Mesenchymal stem cell (in vitro differentiated cells and primary cell): ENCODE measurements at regions not wholly inside any gene's neighbourhood (a gene's known extent, or its start where the extent isn't known, plus 50 kb on each side); places are given as distances from the start of the nearest gene placed in this dataset.

ENCODE experiments used
- DNase-seq: peaks from one replicate; pipeline ENCODE4 v3.0.0-alpha.2; 2013
- H2AFZ ChIP-seq: one replicate; pipeline ENCODE4 v1.6.1; 2013; ENCODE audit warnings: low read depth, mild to moderate bottlenecking, control low read depth, inconsistent platforms, low read length, moderate library complexity
- H2AK5ac ChIP-seq: 2 replicates; pipeline ENCODE4 v1.6.1; 2013; ENCODE audit warnings: low read length, moderate library complexity, mild to moderate bottlenecking, inconsistent platforms; ENCODE audit not compliant: severe bottlenecking
- H2BK120ac ChIP-seq: one replicate; pipeline ENCODE4 v1.6.1; 2013; ENCODE audit warnings: low read depth, mild to moderate bottlenecking, inconsistent platforms, low read length, moderate library complexity
- H2BK12ac ChIP-seq, 2 experiments: one replicate each; pipeline ENCODE4 v1.6.1; 2013; ENCODE audit warnings: inconsistent platforms in 2 of 2, low read length in 2 of 2, mild to moderate bottlenecking in 2 of 2, moderate library complexity in 2 of 2, control low read depth in 1 of 2
- H2BK15ac ChIP-seq: one replicate; pipeline ENCODE4 v1.6.1; 2013; ENCODE audit warnings: mild to moderate bottlenecking, low read depth, inconsistent platforms; ENCODE audit not compliant: poor library complexity, severe bottlenecking
- H2BK5ac ChIP-seq: 2 replicates; pipeline ENCODE4 v1.6.1; 2013; ENCODE audit warnings: low read depth, mild to moderate bottlenecking, low read length, control low read depth, inconsistent platforms; ENCODE audit not compliant: poor library complexity, severe bottlenecking
- H3K14ac ChIP-seq, 2 experiments: one replicate each; pipeline ENCODE4 v1.6.1; 2013; ENCODE audit warnings: inconsistent platforms in 2 of 2, low read length in 2 of 2, control low read depth in 1 of 2, mild to moderate bottlenecking in 1 of 2, moderate library complexity in 1 of 2
- H3K18ac ChIP-seq, 2 experiments: one replicate each; pipeline ENCODE4 v1.6.1; 2013; ENCODE audit warnings: inconsistent platforms in 2 of 2, low read length in 2 of 2, control low read depth in 1 of 2, low read depth in 1 of 2, mild to moderate bottlenecking in 1 of 2
- H3K23ac ChIP-seq, 2 experiments: one replicate each; pipeline ENCODE4 v1.6.1; 2013; ENCODE audit warnings: inconsistent platforms in 2 of 2, low read length in 2 of 2, mild to moderate bottlenecking in 2 of 2, moderate library complexity in 2 of 2, control low read depth in 1 of 2
- H3K27ac ChIP-seq: 2 replicates; pipeline ENCODE4 v1.5.1; 2013; ENCODE audit warnings: mild to moderate bottlenecking, moderate library complexity, low read length, control low read depth, inconsistent platforms; ENCODE audit not compliant: poor library complexity, severe bottlenecking
- H3K27me3 ChIP-seq, 2 experiments: 2 replicates each; pipeline versions ENCODE4 v1.6.1 to v1.7.0; 2013; ENCODE audit warnings: low read length in 2 of 2, mild to moderate bottlenecking in 2 of 2, moderate library complexity in 2 of 2, control low read depth in 1 of 2, inconsistent platforms in 1 of 2; ENCODE audit not compliant: control insufficient read depth in 1 of 2, insufficient read depth in 1 of 2
- H3K36me3 ChIP-seq, 2 experiments: 2 replicates each; pipeline versions ENCODE4 v1.6.1 to v1.7.0; 2013; ENCODE audit warnings: low read length in 2 of 2, control low read depth in 1 of 2, inconsistent platforms in 1 of 2, low read depth in 1 of 2, mild to moderate bottlenecking in 1 of 2; ENCODE audit not compliant: insufficient read depth in 2 of 2, control insufficient read depth in 1 of 2
- H3K4ac ChIP-seq, 2 experiments: one replicate each; pipeline ENCODE4 v1.6.1; 2013; ENCODE audit warnings: inconsistent platforms in 2 of 2, low read length in 2 of 2, mild to moderate bottlenecking in 2 of 2, moderate library complexity in 2 of 2, control low read depth in 1 of 2, low read depth in 1 of 2
- H3K4me1 ChIP-seq: 2 replicates; pipeline ENCODE4 v1.6.1; 2013; ENCODE audit warnings: low read depth, low read length, control low read depth; ENCODE audit not compliant: control insufficient read depth, insufficient read depth
- H3K4me2 ChIP-seq: 2 replicates; pipeline ENCODE4 v1.6.1; 2013; ENCODE audit warnings: low read length, mild to moderate bottlenecking, inconsistent platforms; ENCODE audit not compliant: poor library complexity, severe bottlenecking
- H3K4me3 ChIP-seq, 2 experiments: 2 replicates each; pipeline versions ENCODE4 v1.5.1 to v1.7.0; 2013; ENCODE audit warnings: low read length in 2 of 2, mild to moderate bottlenecking in 2 of 2, control low read depth in 1 of 2, low read depth in 1 of 2; ENCODE audit not compliant: insufficient read depth in 1 of 2
- H3K79me1 ChIP-seq: replicated peaks from 2 replicates; pipeline ENCODE4 v1.6.1; 2013; ENCODE audit warnings: mild to moderate bottlenecking, control low read depth, low read length, inconsistent platforms; ENCODE audit not compliant: poor library complexity, severe bottlenecking
- H3K9ac ChIP-seq: 2 replicates; pipeline ENCODE4 v1.7.0; 2013; ENCODE audit warnings: mild to moderate bottlenecking, low read length, moderate library complexity
- H3K9me3 ChIP-seq: 2 replicates; pipeline ENCODE4 v1.7.0; 2013; ENCODE audit warnings: mild to moderate bottlenecking, low read length; ENCODE audit not compliant: control insufficient read depth
- H4K8ac ChIP-seq: one replicate; pipeline ENCODE4 v1.6.1; 2013; ENCODE audit warnings: inconsistent platforms, mild to moderate bottlenecking, low read length, moderate library complexity
- H4K91ac ChIP-seq: one replicate; pipeline ENCODE4 v1.6.1; 2013; ENCODE audit warnings: mild to moderate bottlenecking, low read length, inconsistent platforms
- WGBS: methylation state at CpG from one replicate; pipeline ENCODE4 v1.1.7; 2013; ENCODE audit warnings: mixed read lengths; 5-methylcytosine and 5-hydroxymethylcytosine counted together

DNA sequence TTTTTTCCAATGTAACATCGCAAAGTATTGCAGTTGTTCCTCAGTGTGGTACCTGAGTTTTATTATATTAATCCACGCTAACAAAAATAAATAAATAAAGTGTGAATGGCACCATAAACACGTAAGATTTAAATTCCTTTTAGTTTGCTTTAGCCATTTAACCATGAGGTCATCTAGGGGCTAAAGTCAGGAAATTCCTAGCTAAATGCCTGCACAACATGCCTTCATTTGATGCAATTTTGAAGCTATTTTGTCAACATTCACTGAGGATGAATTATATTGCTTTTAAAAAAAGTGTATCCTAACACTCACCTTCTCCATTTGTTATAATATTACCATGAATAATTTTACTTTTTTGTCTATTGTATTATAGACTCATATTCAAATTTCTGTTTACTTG lies 714.4 kb downstream of the GATA3 start:
- Histone ChIP-seq H3K23ac (no peak overlapping the region), H3K4me3 (no peak overlapping the region), H3K27ac (no peak overlapping the region), H4K91ac (no peak overlapping the region), H3K4ac (no peak overlapping the region), H2BK120ac (no peak overlapping the region), H3K36me3 (no peaks in the 10 kb centered on the region), H3K27me3 (no peaks in the 10 kb centered on the region), H4K8ac (no peak overlapping the region), H3K18ac (no peak overlapping the region), H2BK12ac (no peak overlapping the region), H3K14ac (no peak overlapping the region), H3K4me1 (no peaks in the 10 kb centered on the region), H2BK5ac (no peak overlapping the region), H3K9ac (no peak overlapping the region), H2AK5ac (no peak overlapping the region), H3K9me3 (no peaks in the 10 kb centered on the region), H2BK15ac (no peak overlapping the region), H2AFZ (no peak overlapping the region), H3K79me1 (no peaks in the 10 kb centered on the region), H3K4me2 (no peak overlapping the region)
- DNase-seq, result no peak
- no CpG with 5 or more reads among the region's 3 CpGs for WGBS

DNA sequence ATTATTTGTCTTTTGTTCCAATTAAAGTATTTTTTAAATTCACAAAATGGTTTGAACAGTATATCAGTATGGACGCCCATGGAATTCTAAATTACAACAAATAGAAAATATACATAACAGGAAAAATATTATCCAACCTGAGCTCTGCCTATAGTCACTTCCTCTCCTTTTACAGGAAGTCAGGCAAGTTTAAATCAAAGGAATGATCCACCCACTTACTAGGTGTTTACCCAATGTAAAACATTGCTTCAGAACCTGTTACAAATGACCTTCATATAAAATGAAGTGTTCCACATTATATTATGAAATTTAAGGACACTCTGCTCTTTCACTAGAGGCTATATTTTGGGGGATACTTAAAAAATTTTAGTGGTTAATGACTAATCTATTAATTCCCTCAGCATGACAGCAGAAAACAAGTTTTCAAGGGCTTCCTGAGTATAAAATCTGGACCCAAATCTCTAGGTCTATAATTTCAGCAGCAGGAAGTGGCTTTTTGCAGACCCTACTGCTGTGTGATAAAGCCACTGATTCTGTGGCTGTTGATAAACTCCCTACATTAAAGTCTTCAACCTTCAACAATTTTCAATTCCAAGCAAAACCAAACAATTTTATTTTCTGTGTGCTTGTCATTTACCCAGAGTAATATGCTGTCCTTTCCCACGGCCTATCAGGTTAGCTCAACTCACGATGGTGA lies 722.6 kb downstream of the GATA3 start:
- 86% methylated on average over 3 of the region's 3 CpGs for WGBS
- no peak overlapping the region for H3K4ac ChIP-seq
- H2AFZ ChIP-seq, result no peak overlapping the region

DNA sequence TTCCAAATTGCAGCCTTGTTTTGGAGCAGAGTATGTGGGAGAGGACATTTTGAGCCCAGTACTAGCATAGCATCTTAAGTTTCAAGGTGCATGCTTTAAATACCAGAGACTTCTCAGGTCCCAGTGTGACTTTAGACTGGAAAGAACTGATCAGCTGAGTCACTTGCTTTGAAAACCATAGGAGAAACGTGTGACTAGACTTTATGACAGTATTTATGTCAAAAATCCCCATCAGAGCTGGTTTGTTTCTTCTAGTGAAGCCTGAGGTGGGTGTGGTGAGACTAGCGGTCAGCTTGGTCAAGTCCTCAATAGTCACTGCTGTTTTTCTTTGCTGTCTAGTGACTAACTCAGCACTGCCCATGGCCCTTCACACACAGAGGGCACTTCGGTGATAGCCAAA lies 724.2 kb downstream of the GATA3 start:
- WGBS, result 61% methylated on average over 3 of the region's 3 CpGs
- H3K9me3 ChIP-seq, result no peaks in the 10 kb centered on the region
- no peak overlapping the region for H2BK120ac ChIP-seq
- no peak overlapping the region for H3K4ac ChIP-seq
- no peak for DNase-seq
- H2AFZ ChIP-seq, result no peak overlapping the region
- no peak overlapping the region for H3K14ac ChIP-seq
- H3K27me3 ChIP-seq, result no peaks in the 10 kb centered on the region
- H4K8ac ChIP-seq, result no peak overlapping the region
- no peak overlapping the region for H3K18ac ChIP-seq
- no peak overlapping the region for H4K91ac ChIP-seq
- H3K4me3 ChIP-seq, result no peak overlapping the region
- H3K79me1 ChIP-seq, result no peaks in the 10 kb centered on the region
- H3K23ac ChIP-seq, result no peak overlapping the region
- H3K4me2 ChIP-seq, result no peak overlapping the region
- H3K36me3 ChIP-seq, result no peaks in the 10 kb centered on the region
- no peaks in the 10 kb centered on the region for H3K4me1 ChIP-seq
- no peak overlapping the region for H2AK5ac ChIP-seq
- H3K27ac ChIP-seq, result no peak overlapping the region
- H3K9ac ChIP-seq, result no peak overlapping the region
- no peak overlapping the region for H2BK12ac ChIP-seq
- H2BK15ac ChIP-seq, result no peak overlapping the region
- no peak overlapping the region for H2BK5ac ChIP-seq

More for the DNA sequence above, 722.6 kb downstream of the GATA3 start:
- Histone ChIP-seq H3K27me3 (no peaks in the 10 kb centered on the region), H3K14ac (no peak overlapping the region), H4K8ac (no peak overlapping the region), H3K4me3 (no peak overlapping the region), H2BK120ac (no peak overlapping the region), H3K4me2 (no peak overlapping the region), H3K9ac (no peak overlapping the region), H3K79me1 (no peaks in the 10 kb centered on the region), H3K4me1 (no peaks in the 10 kb centered on the region), H3K36me3 (no peaks in the 10 kb centered on the region), H2BK15ac (no peak overlapping the region), H2AK5ac (no peak overlapping the region), H3K9me3 (no peaks in the 10 kb centered on the region), H2BK5ac (no peak overlapping the region), H4K91ac (no peak overlapping the region), H3K27ac (no peak overlapping the region), H3K18ac (no peak overlapping the region), H3K23ac (no peak overlapping the region), H2BK12ac (no peak overlapping the region)
- DNase-seq, result no peak

GRCh38 chr10:8787649-8788048 lies 733.2 kb downstream of the GATA3 start:
- no peaks in the 10 kb centered on the region for H3K27me3 ChIP-seq

More at GRCh38 chr10:8787649-8788048, 733.2 kb downstream of the GATA3 start:
- H2AK5ac ChIP-seq, result no peak overlapping the region
- no peak overlapping the region for H3K4me3 ChIP-seq
- no peak overlapping the region for H2BK15ac ChIP-seq
- H4K8ac ChIP-seq, result no peak overlapping the region
- H3K14ac ChIP-seq, result no peak overlapping the region
- no peak overlapping the region for H2BK12ac ChIP-seq
- H3K4me1 ChIP-seq, result no peaks in the 10 kb centered on the region
- no peak overlapping the region for H2BK120ac ChIP-seq
- H3K79me1 ChIP-seq, result no peaks in the 10 kb centered on the region
- no peak overlapping the region for H2BK5ac ChIP-seq
- H4K91ac ChIP-seq, result no peak overlapping the region
- no peak for DNase-seq
- H3K9ac ChIP-seq, result no peak overlapping the region
- no peak overlapping the region for H3K4me2 ChIP-seq
- no peak overlapping the region for H3K18ac ChIP-seq
- H3K4ac ChIP-seq, result no peak overlapping the region
- no peaks in the 10 kb centered on the region for H3K36me3 ChIP-seq
- H3K9me3 ChIP-seq, result peaks cover 26% of the 10 kb centered on the region
- no peak overlapping the region for H3K27ac ChIP-seq
- H3K23ac ChIP-seq, result no peak overlapping the region
- no peak overlapping the region for H2AFZ ChIP-seq
